HEK293 (cell line): ENCODE measurements at regions not wholly inside any gene's neighbourhood (a gene's known extent, or its start where the extent isn't known, plus 50 kb on each side); places are given as distances from the start of the nearest gene placed in this dataset.

Experiments
- ELK4 ChIP-seq: IDR thresholded peaks from 2 replicates; pipeline ENCODE4 v1.6.1; 2011; ENCODE audit warnings: mild to moderate bottlenecking, low read depth, low read length, borderline replicate concordance
- GLI2 ChIP-seq: fragments of 450-650 bp; formaldehyde crosslinking; IDR thresholded peaks from 2 replicates; pipeline ENCODE4; 2017; ENCODE audit warnings: missing biosample characterization, missing genetic modification characterization, low read depth, borderline replicate concordance
- ZBTB26 ChIP-seq: fragments of 450-650 bp; formaldehyde crosslinking; optimal IDR thresholded peaks from 2 replicates; pipeline ENCODE3; 2016; ENCODE audit warnings: missing biosample characterization, mild to moderate bottlenecking, missing genetic modification characterization
- ZNF274 ChIP-seq, 2 experiments: fragments of 200-500 bp in 1 of 2; fragments of 450-650 bp in 1 of 2; sonication (Bioruptor generic) in 1 of 2; formaldehyde crosslinking in 1 of 2; IDR thresholded peaks; 2 replicates each; pipeline versions ENCODE4 v1.5.1 to v1.6.1; 2014 to 2016; ENCODE audit warnings: borderline replicate concordance in 1 of 2, inconsistent platforms in 1 of 2, low read length in 1 of 2, missing biosample characterization in 1 of 2, missing genetic modification characterization in 1 of 2
- ZNF626 ChIP-seq: fragments of 450-650 bp; sonication (Bioruptor Pico); formaldehyde crosslinking; IDR thresholded peaks from 2 replicates; pipeline ENCODE4 v1.5.1; 2018; ENCODE audit warnings: missing biosample characterization, missing genetic modification characterization, inconsistent platforms
- ZNF747 ChIP-seq: fragments of 450-650 bp; formaldehyde crosslinking; IDR thresholded peaks from 2 replicates; pipeline ENCODE4 v1.5.1; 2016; ENCODE audit warnings: missing biosample characterization, missing genetic modification characterization
- TF ChIP-seq, protein P1 (sequence below): fragments of 450-650 bp; formaldehyde crosslinking; IDR thresholded peaks from 2 replicates; pipeline ENCODE4 v1.5.1; 2016; ENCODE audit warnings: missing biosample characterization, missing genetic modification characterization

- TF ChIP-seq, protein P1, sequence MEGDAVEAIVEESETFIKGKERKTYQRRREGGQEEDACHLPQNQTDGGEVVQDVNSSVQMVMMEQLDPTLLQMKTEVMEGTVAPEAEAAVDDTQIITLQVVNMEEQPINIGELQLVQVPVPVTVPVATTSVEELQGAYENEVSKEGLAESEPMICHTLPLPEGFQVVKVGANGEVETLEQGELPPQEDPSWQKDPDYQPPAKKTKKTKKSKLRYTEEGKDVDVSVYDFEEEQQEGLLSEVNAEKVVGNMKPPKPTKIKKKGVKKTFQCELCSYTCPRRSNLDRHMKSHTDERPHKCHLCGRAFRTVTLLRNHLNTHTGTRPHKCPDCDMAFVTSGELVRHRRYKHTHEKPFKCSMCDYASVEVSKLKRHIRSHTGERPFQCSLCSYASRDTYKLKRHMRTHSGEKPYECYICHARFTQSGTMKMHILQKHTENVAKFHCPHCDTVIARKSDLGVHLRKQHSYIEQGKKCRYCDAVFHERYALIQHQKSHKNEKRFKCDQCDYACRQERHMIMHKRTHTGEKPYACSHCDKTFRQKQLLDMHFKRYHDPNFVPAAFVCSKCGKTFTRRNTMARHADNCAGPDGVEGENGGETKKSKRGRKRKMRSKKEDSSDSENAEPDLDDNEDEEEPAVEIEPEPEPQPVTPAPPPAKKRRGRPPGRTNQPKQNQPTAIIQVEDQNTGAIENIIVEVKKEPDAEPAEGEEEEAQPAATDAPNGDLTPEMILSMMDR (tag by site-specific recombination): no peak
- TF ChIP-seq ZNF626 (tag by site-specific recombination): no peak
- no peak for TF ChIP-seq ZBTB26 (tag by site-specific recombination)
- TF ChIP-seq ZNF274 (IDR thresholded peaks at IDR 0.05; ENCODE audit: low read length): no peak
- no peak for TF ChIP-seq ZNF274 (tag by site-specific recombination; IDR thresholded peaks at IDR 0.05; ENCODE audit: borderline replicate concordance)
- no peak for TF ChIP-seq GLI2 (tag by site-specific recombination)
- TF ChIP-seq ELK4: no peak
- no peak for TF ChIP-seq ZNF747 (tag by site-specific recombination)
Observed at GRCh38 chr5:162429142-162429541, 361.6 kb downstream of the GABRG2 start.
